GM19372 (cell line): ENCODE measurements at regions not wholly inside any gene's neighbourhood (a gene's known extent, or its start where the extent isn't known, plus 50 kb on each side); places are given as distances from the start of the nearest gene placed in this dataset.

Source experiments
- ATAC-seq: cut with Tn5 transposase; IDR thresholded peaks from one replicate; pipeline ENCODE4 v1.9.1; 2021; ENCODE audit warnings: mild to moderate bottlenecking, low read depth, moderate library complexity; ENCODE audit not compliant: unreplicated experiment

DNA sequence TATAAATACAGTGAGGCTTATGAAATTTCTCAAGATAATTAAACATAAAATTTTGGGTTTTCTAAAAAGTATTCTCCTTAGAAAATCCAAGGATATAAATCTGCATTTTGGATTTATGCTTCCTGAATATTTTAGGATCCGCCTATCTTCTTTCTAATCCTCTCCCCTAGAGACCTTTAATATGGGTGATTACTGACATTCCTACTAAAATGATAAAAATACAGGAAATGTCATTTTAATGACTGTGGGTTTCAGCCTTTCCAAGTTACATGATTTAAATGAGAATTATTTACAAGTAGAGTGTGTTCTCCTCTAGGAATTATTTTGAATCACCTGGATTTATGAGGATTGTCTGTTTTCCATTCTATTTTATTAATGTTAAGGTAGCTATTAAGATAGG lies 150.4 kb downstream of the C7orf25 start:
- ATAC-seq = no peak

DNA sequence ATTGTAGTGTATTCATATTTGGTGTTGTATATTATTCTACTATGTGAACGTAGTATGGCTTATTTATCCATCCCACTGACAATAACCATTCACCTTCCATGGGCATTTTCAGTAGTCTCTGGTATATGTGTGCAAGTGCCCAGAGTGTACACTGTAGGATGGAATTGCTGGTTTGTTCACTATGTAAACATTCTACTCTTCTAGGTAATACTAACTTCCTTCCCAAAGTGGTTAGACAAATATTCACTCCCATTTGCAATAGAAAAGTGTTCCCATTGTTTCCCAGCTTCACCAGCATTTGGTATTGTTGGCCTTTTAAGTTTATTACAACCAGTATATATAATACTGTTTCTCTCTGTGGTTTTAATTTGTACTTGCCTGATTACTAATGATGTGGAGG lies 153.7 kb downstream of the C7orf25 start:
- no peak for ATAC-seq

GRCh38 chr7:42756841-42757240 lies 155.0 kb downstream of the C7orf25 start:
- ATAC-seq = no peak

- ATAC-seq = no peak
These were observed 158.0 kb downstream of the C7orf25 start for GRCh38 chr7:42753811-42754363.

GRCh38 chr7:42753367-42753766 lies 158.5 kb downstream of the C7orf25 start:
- ATAC-seq = no peak

- no peak for ATAC-seq
These were observed 161.7 kb downstream of the C7orf25 start for GRCh38 chr7:42750172-42750571.

GRCh38 chr7:42747044-42747443 lies 164.8 kb downstream of the C7orf25 start:
- no peak for ATAC-seq

DNA sequence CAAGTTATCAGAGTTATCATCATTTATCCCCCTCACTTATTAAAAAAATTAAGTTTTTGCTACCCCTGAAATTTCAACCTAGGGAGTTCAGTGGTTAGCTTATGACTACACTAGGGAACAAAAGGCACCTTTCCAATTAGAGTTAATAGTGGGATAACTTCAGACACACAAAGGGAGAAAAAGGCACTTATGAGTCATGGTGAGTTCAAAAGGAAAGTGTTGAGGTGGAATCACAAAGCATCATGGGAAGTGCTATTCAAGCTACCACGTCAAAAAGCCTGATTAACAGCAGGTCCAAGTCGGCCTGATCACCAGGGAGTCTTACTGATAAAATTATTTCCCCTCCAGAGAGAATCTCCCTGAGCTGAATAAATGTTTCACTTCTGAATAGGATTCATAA lies 165.7 kb downstream of the C7orf25 start:
- no peak for ATAC-seq

DNA sequence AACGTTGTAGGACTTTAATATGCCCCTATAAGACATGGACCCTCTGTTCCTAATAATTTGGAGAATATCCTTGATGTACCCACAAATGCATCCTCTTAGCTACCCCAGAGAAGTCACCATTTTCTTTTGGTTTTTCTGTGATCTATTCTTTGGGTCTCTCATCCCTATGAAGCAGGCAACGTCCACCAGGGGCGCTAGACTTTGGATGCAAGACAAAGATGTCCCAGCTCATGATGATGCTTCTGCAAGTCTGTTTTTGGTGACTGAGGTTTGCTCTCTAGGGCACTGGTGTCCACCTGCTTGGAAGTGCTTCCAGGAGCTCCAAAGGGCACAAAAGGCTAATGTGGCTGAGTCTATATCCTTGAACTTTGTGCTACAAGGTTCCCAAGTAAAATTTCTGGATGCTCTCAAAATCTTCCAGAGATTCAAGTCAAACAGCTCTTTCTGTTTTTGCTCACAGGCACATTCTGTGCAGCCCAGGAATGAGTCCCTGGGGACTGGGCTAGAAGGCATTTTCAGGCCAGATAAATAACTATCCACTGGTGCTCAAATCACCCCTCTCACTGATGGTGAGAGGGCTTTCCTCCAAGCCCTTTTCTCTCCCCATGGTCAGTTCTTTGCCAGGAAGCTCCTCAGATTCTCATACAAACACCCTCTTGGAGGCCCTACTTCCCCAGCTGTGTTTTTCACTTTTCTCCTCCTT lies 166.4 kb downstream of the C7orf25 start:
- ATAC-seq = no peak

GRCh38 chr7:42744746-42745145 lies 167.1 kb downstream of the C7orf25 start:
- ATAC-seq = no peak

DNA sequence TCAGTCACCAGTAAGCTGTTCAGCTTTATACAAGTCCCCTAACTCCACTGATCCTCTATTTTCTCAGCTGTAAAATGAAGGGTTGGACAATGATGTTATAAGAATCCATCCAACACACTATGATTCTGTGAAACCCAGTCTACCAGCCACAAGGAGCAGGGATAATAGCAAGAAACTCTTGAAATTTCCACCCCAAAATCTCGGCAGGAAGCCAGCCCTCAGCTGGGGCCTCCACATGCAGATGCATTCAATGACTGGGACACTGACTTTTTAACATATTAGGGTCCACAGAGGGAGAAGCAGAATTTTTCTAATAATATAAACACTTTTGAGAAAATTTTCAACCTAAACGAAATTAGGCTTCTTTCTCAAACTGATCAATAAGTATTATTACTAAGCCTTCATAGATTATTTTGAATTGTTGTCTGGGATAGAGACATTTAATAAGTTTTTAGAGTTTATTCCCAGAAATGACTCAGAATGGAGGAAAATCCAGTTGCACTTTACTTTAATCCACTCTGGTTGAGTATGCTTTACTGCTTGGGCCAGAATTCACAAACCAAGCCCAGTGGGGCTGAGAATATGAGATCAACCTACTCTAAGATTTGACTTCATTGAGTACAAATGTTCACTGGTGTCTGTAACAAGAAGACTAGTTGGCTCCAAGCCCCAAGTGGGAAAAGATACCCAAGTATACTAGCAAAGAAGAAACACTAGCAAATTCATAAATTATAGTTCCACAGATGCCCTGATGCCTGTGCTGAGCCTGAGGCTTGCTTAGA lies 168.6 kb downstream of the C7orf25 start:
- no peak for ATAC-seq

DNA sequence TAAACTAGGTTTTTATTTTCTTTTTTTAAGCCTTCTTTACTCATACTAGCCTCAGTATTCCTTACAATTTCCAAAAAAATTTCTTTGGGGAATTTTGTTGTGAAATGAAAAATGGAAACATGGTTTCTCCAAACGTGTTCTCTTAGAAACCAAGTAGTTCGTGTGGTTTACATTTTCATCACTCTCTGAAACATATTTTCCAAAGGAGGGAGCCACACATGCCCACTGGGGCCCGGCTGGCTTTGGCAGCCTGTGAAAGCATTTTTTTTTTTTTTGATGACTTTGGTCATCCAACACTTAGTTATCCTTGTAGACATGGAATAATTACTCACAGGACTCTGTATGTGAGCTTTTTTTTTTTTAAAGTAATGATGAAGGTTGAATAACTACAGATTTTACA lies 169.6 kb downstream of the C7orf25 start:
- ATAC-seq = no peak

GRCh38 chr7:42740408-42740807 lies 171.5 kb downstream of the C7orf25 start:
- no peak for ATAC-seq

DNA sequence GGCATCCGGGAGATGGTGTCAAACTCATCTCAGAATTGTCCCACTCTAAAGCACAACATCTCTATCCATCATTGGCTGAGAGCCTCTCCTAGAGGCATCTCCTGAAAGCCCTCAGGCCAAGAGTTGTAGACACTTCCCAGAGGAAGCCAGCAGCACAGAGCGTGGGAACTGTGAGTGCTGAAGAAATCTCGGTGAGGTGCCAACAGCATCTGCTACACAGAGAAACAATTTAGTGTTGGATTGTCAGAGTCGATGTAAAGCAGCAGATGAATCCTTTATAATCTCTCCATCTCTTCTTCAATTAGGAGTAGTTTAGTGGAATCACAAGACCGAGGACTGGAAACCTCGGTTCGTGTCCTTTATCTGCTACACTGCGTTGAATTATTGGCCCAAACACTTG lies 172.2 kb downstream of the C7orf25 start:
- no peak for ATAC-seq

GRCh38 chr7:42736931-42737330 lies 174.9 kb downstream of the C7orf25 start:
- no peak for ATAC-seq

GRCh38 chr7:42735081-42735480 lies 176.8 kb downstream of the C7orf25 start:
- no peak for ATAC-seq

GRCh38 chr7:42734568-42734967 lies 177.3 kb downstream of the C7orf25 start:
- no peak for ATAC-seq

GRCh38 chr7:42733040-42733439 lies 178.8 kb downstream of the C7orf25 start:
- no peak for ATAC-seq

DNA sequence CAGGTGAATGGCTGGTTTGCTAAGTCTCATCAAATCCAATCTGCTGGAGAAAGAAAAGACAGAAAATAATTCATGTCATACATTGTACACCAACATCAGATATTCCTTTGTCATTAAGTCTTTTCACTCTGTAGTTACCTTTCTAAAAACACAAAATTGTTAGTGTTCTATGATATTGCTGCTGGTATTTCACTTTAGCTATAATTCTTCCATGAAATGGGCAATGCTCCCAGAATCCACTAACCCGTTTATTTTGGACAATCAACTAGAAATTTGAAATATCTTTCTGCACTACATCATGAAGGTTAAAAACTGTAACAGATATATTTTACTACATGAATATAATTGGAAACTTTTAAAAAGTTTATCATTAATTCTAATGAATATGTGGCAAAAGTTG lies 181.3 kb downstream of the C7orf25 start:
- ATAC-seq = no peak

- ATAC-seq = no peak
These were observed 182.7 kb downstream of the C7orf25 start for GRCh38 chr7:42729053-42729765.

DNA sequence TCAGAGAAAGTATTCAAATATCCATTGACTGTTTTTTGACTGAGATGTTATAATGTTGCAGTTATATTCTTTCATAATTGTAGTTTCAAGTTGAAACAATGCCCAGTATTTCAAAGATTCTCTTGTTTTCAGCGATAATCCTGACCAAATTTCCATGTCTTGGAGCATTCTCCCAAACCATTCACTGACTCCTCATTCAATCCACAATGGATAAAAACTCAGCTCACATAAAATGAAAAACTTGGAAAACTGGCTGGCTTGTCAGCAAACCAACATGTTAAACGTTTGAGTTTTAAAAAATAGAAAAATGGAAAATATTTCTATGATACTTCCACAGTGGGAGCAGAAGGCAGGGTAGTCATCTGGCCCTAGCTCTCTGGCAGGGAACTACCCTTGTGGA lies 184.4 kb downstream of the C7orf25 start:
- ATAC-seq = no peak
